SU-DHL-6 (cell line): ENCODE measurements at regions not wholly inside any gene's neighbourhood (a gene's known extent, or its start where the extent isn't known, plus 50 kb on each side); places are given as distances from the start of the nearest gene placed in this dataset.

ENCODE experiments used
- H2AFZ ChIP-seq: fragments of 200-600 bp; sonication (generic); 2 replicates; pipeline ENCODE4 v1.6.1; 2014; ENCODE audit warnings: low read depth, mild to moderate bottlenecking, moderate library complexity, mixed read lengths, antibody characterized with exemption, low read length; ENCODE audit not compliant: severe bottlenecking
- H3F3A ChIP-seq: fragments of 200-600 bp; shearing (Covaris generic); 2 replicates; pipeline ENCODE4 v1.6.0; 2016; ENCODE audit warnings: antibody characterized with exemption, mild to moderate bottlenecking; ENCODE audit not compliant: insufficient read depth
- H3K27ac ChIP-seq: fragments of 200-600 bp; sonication (generic); 2 replicates; pipeline ENCODE4 v1.5.1; 2016; ENCODE audit warnings: low read depth, mild to moderate bottlenecking, low read length, moderate library complexity, mixed read lengths
- H3K27me3 ChIP-seq: fragments of 200-600 bp; sonication (generic), shearing (Covaris generic); 2 replicates; pipeline ENCODE4 v1.6.0; 2014; ENCODE audit warnings: mild to moderate bottlenecking, low read length
- H3K36me3 ChIP-seq: fragments of 200-600 bp; sonication (generic); 2 replicates; pipeline ENCODE4 v1.6.1; 2014; ENCODE audit warnings: mild to moderate bottlenecking, low read length, mixed read lengths
- H3K4me2 ChIP-seq: fragments of 300-600, 200-600 bp; shearing (Covaris generic), sonication (generic); 2 replicates; pipeline ENCODE4 v1.6.0; 2014; ENCODE audit warnings: low read length, low read depth, mild to moderate bottlenecking; ENCODE audit not compliant: poor library complexity, severe bottlenecking
- H3K4me3 ChIP-seq: fragments of 200-600 bp; sonication (generic); 2 replicates; pipeline ENCODE4 v1.5.1; 2014; ENCODE audit warnings: antibody characterized with exemption, low read length, mild to moderate bottlenecking, mixed read lengths; ENCODE audit not compliant: insufficient read depth, poor library complexity, severe bottlenecking
- H3K79me2 ChIP-seq: fragments of 200-600 bp; sonication (generic); 2 replicates; pipeline ENCODE4 v1.6.1; 2014; ENCODE audit warnings: mild to moderate bottlenecking, low read length, moderate library complexity; ENCODE audit not compliant: insufficient read depth
- H3K9ac ChIP-seq: fragments of 200-600 bp; sonication (generic); 2 replicates; pipeline ENCODE4 v1.7.0; 2014; ENCODE audit warnings: mild to moderate bottlenecking, low read length
- H3K9me2 ChIP-seq: fragments of 200-600 bp; sonication (generic); replicated peaks from 2 replicates; pipeline ENCODE4 v1.6.1; 2014; ENCODE audit warnings: low read length; ENCODE audit not compliant: insufficient read depth
- H3K9me3 ChIP-seq: fragments of 200-600 bp; sonication (generic); 2 replicates; pipeline ENCODE4 v1.6.1; 2014; ENCODE audit warnings: low read length, mixed read lengths; ENCODE audit not compliant: insufficient read depth
- H4K20me1 ChIP-seq: fragments of 200-600 bp; sonication (generic); 2 replicates; pipeline ENCODE4 v1.6.1; 2014; ENCODE audit warnings: low read depth, mild to moderate bottlenecking, antibody characterized with exemption, low read length, moderate library complexity, mixed read lengths
- CTCF ChIP-seq: fragments of 200-600 bp; sonication (generic); IDR thresholded peaks from one replicate; pipeline ENCODE4 v1.5.1; 2017; ENCODE audit warnings: antibody characterized with exemption, mild to moderate bottlenecking, low read length, moderate library complexity; ENCODE audit not compliant: insufficient read depth, poor library complexity, severe bottlenecking
- EZH2phosphoT487 ChIP-seq: fragments of 200-600 bp; sonication (generic), shearing (Covaris generic); conservative IDR thresholded peaks from 2 replicates; pipeline ENCODE4 v1.6.1; 2018; ENCODE audit warnings: mild to moderate bottlenecking, antibody characterized with exemption, low read length, moderate library complexity, mixed read lengths

GRCh38 chr11:45546366-45546765 lies 119.1 kb downstream of the CHST1 start:
- no peaks in the 10 kb centered on the region for H3K79me2 ChIP-seq
- no peaks in the 10 kb centered on the region for H3K9me2 ChIP-seq
- no peaks in the 10 kb centered on the region for H3F3A ChIP-seq
- H3K27ac ChIP-seq = no peak overlapping the region
- TF ChIP-seq EZH2phosphoT487 (no peak), CTCF (no peak)
- no peak overlapping the region for H3K9ac ChIP-seq
- no peaks in the 10 kb centered on the region for H3K36me3 ChIP-seq
- no peak overlapping the region for H3K4me3 ChIP-seq
- H4K20me1 ChIP-seq = no peaks in the 10 kb centered on the region
- no peaks in the 10 kb centered on the region for H3K9me3 ChIP-seq
- H3K27me3 ChIP-seq = no peaks in the 10 kb centered on the region
- no peak overlapping the region for H3K4me2 ChIP-seq
- no peak overlapping the region for H2AFZ ChIP-seq

- no peaks in the 10 kb centered on the region for H3K27me3 ChIP-seq
- no peak overlapping the region for H3K9ac ChIP-seq
- no peaks in the 10 kb centered on the region for H3F3A ChIP-seq
- no peak overlapping the region for H2AFZ ChIP-seq
- H3K4me3 ChIP-seq = no peak overlapping the region
- H3K79me2 ChIP-seq = no peaks in the 10 kb centered on the region
- no peaks in the 10 kb centered on the region for H3K9me2 ChIP-seq
- no peak overlapping the region for H3K4me2 ChIP-seq
- no peaks in the 10 kb centered on the region for H3K36me3 ChIP-seq
- H3K27ac ChIP-seq = no peak overlapping the region
- H3K9me3 ChIP-seq = no peaks in the 10 kb centered on the region
- H4K20me1 ChIP-seq = no peaks in the 10 kb centered on the region
- TF ChIP-seq EZH2phosphoT487 = no peak
- TF ChIP-seq CTCF = no peak
Measured at GRCh38 chr11:45544826-45545225, 120.6 kb downstream of the CHST1 start.

GRCh38 chr11:45543808-45544422 lies 121.5 kb downstream of the CHST1 start:
- no peak for TF ChIP-seq EZH2phosphoT487
- TF ChIP-seq CTCF = no peak
- H3K79me2 ChIP-seq = no peaks in the 10 kb centered on the region
- H3K36me3 ChIP-seq = no peaks in the 10 kb centered on the region
- no peak overlapping the region for H3K4me2 ChIP-seq
- no peak overlapping the region for H3K4me3 ChIP-seq
- no peaks in the 10 kb centered on the region for H4K20me1 ChIP-seq
- H3K9me3 ChIP-seq = no peaks in the 10 kb centered on the region
- H3F3A ChIP-seq = no peaks in the 10 kb centered on the region
- H3K27ac ChIP-seq = no peak overlapping the region
- H3K9me2 ChIP-seq = no peaks in the 10 kb centered on the region
- no peaks in the 10 kb centered on the region for H3K27me3 ChIP-seq
- no peak overlapping the region for H3K9ac ChIP-seq
- no peak overlapping the region for H2AFZ ChIP-seq
